ENCODE measurements at regions not wholly inside any gene's neighbourhood (a gene's known extent, or its start where the extent isn't known, plus 50 kb on each side); places are given as distances from the start of the nearest gene placed in this dataset.

DNA sequence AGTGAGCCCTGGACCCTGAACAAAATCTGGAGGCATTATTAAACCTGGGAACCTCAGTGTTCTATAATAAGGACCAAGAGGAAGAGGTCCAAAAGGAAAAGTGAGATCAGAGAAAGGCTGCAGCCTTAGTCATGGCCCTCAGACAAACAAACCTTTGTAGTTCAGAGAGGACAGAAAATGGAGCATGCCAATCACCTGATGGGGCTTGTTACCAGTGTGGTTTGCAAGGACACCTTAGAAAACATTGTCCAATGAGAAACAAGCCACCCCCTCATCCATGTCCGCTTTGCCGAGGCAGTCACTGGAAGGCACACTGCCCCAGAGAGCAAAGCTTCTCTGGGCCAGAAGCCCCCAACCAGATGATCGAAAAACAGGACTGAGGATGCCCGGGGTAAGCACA lies 254.8 kb downstream of the CDH10 start:
- Histone ChIP-seq H3K4me1 (no peaks in the 10 kb centered on the region), H3K9me3 (no peaks in the 10 kb centered on the region), H3K27ac (no peak overlapping the region), H3K4me2 (no peak overlapping the region), H3K4me3 (no peak overlapping the region)
- FAIRE-seq (no peak), DNase-seq (ENCODE audit: low read depth in 1 of 2, low spot score in 1 of 2) (no peak), ATAC-seq (no peak)
- WGBS (ENCODE audit: missing lambda C conversion rate): 27% methylated on average over 4 of the region's 4 CpGs
- POLR2A ChIA-PET: no interaction called here
- CTCF ChIA-PET: no interaction called here
- TF ChIP-seq, protein P1, sequence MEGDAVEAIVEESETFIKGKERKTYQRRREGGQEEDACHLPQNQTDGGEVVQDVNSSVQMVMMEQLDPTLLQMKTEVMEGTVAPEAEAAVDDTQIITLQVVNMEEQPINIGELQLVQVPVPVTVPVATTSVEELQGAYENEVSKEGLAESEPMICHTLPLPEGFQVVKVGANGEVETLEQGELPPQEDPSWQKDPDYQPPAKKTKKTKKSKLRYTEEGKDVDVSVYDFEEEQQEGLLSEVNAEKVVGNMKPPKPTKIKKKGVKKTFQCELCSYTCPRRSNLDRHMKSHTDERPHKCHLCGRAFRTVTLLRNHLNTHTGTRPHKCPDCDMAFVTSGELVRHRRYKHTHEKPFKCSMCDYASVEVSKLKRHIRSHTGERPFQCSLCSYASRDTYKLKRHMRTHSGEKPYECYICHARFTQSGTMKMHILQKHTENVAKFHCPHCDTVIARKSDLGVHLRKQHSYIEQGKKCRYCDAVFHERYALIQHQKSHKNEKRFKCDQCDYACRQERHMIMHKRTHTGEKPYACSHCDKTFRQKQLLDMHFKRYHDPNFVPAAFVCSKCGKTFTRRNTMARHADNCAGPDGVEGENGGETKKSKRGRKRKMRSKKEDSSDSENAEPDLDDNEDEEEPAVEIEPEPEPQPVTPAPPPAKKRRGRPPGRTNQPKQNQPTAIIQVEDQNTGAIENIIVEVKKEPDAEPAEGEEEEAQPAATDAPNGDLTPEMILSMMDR (IDR thresholded peaks at IDR 0.05): no peak

DNA sequence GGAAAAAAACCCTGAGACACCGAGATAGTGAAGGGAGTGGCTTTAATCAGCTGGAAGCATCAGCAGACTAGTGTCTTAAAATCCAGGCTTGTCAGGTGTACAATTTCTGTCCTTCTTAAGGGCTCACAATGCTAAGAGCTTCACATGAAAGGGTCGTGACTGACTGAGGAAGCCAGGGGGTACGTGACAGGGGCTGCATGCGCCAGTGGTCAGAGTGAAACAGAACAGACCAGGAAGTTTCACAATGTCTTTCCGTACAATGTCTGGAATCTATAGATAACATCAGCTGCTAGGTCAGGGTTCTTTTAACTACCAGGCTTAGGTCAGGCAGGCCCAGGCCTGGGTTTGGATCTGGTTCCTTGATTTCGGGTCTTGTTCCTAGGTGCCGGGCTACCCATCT lies 253.0 kb downstream of the CDH10 start:
- ATAC-seq (no peak), FAIRE-seq (no peak), DNase-seq (ENCODE audit: low read depth in 1 of 2, low spot score in 1 of 2) (no peak)
- TF ChIP-seq BHLHE40 (IDR thresholded peaks at IDR 0.05; ENCODE audit: low read depth, low read length) (no peak), SMC3 (IDR thresholded peaks at IDR 0.05) (no peak), POLR2AphosphoS2 (conservative IDR thresholded peaks at IDR 0.05; ENCODE audit: low read length) (no peak), CHD4 (IDR thresholded peaks at IDR 0.05; ENCODE audit: borderline replicate concordance) (no peak), NFE2L2 (conservative IDR thresholded peaks at IDR 0.05; ENCODE audit: low read length) (no peak), HOXB13 (CRISPR knock-in tag; IDR thresholded peaks at IDR 0.05; ENCODE audit: low read depth) (no peak), ZFP36 (IDR thresholded peaks at IDR 0.05; ENCODE audit: borderline replicate concordance, partially characterized antibody) (no peak), HOXB5 (CRISPR knock-in tag; IDR thresholded peaks at IDR 0.05) (no peak), CEBPB (IDR thresholded peaks at IDR 0.05) (no peak)
- TF ChIP-seq, protein P2, sequence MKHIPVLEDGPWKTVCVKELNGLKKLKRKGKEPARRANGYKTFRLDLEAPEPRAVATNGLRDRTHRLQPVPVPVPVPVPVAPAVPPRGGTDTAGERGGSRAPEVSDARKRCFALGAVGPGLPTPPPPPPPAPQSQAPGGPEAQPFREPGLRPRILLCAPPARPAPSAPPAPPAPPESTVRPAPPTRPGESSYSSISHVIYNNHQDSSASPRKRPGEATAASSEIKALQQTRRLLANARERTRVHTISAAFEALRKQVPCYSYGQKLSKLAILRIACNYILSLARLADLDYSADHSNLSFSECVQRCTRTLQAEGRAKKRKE (CRISPR knock-in tag; IDR thresholded peaks at IDR 0.05; ENCODE audit: low read depth): no peak
- Histone ChIP-seq H3K9me3 (no peaks in the 10 kb centered on the region), H3K27ac (no peak overlapping the region), H3K4me3 (no peak overlapping the region), H3K4me1 (no peaks in the 10 kb centered on the region), H3K4me2 (no peak overlapping the region)
- 49% methylated on average over 7 of the region's 7 CpGs for WGBS (ENCODE audit: missing lambda C conversion rate)
- CTCF ChIA-PET: no interaction called here
- POLR2A ChIA-PET: no interaction called here

DNA sequence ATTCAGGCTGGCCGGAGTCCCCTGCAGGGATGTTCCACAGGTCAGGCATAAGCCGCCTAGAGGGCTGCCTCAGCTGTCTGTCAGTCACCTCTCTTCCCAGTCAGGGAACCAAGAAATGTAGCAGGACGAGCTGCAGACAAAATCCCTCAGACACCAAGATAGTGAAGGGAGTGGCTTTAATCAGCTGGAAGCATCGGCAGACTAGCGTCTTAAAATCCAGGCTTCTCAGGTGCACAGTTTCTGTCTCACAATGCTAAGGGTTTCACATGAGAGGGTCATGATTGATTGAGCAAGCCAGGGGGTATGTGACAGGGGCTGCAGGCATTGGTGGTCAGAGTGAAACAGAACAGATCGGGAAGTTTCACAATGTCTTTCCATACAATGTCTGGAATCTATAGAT lies 247.2 kb downstream of the CDH10 start:
- ATAC-seq: no peak

More for the DNA sequence above, 247.2 kb downstream of the CDH10 start:
- no peak for DNase-seq (ENCODE audit: low read depth in 1 of 2, low spot score in 1 of 2)
- no peak overlapping the region for H3K27ac ChIP-seq
- TF ChIP-seq CEBPB (IDR thresholded peaks at IDR 0.05) (no peak), CBX8 (IDR thresholded peaks at IDR 0.05) (no peak), HOXA7 (CRISPR knock-in tag; IDR thresholded peaks at IDR 0.05) (no peak), EHF (CRISPR knock-in tag; IDR thresholded peaks at IDR 0.05) (no peak), KDM1A (IDR thresholded peaks at IDR 0.05; ENCODE audit: low read depth) (no peak)
- TF ChIP-seq, protein P3, sequence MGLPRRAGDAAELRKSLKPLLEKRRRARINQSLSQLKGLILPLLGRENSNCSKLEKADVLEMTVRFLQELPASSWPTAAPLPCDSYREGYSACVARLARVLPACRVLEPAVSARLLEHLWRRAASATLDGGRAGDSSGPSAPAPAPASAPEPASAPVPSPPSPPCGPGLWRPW (IDR thresholded peaks at IDR 0.05): no peak
- TF ChIP-seq, protein P4, sequence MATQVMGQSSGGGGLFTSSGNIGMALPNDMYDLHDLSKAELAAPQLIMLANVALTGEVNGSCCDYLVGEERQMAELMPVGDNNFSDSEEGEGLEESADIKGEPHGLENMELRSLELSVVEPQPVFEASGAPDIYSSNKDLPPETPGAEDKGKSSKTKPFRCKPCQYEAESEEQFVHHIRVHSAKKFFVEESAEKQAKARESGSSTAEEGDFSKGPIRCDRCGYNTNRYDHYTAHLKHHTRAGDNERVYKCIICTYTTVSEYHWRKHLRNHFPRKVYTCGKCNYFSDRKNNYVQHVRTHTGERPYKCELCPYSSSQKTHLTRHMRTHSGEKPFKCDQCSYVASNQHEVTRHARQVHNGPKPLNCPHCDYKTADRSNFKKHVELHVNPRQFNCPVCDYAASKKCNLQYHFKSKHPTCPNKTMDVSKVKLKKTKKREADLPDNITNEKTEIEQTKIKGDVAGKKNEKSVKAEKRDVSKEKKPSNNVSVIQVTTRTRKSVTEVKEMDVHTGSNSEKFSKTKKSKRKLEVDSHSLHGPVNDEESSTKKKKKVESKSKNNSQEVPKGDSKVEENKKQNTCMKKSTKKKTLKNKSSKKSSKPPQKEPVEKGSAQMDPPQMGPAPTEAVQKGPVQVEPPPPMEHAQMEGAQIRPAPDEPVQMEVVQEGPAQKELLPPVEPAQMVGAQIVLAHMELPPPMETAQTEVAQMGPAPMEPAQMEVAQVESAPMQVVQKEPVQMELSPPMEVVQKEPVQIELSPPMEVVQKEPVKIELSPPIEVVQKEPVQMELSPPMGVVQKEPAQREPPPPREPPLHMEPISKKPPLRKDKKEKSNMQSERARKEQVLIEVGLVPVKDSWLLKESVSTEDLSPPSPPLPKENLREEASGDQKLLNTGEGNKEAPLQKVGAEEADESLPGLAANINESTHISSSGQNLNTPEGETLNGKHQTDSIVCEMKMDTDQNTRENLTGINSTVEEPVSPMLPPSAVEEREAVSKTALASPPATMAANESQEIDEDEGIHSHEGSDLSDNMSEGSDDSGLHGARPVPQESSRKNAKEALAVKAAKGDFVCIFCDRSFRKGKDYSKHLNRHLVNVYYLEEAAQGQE (IDR thresholded peaks at IDR 0.05): no peak
- H3K4me1 ChIP-seq: peaks cover 5% of the 10 kb centered on the region; the same call in 1 of the 3 replicates
- ChIA-PET CTCF (no interaction called here), POLR2A (no interaction called here)
- WGBS (ENCODE audit: missing lambda C conversion rate): 45% methylated on average over 5 of the region's 6 CpGs
- no peak overlapping the region for H3K4me3 ChIP-seq
- FAIRE-seq: no peak
- H3K4me2 ChIP-seq: no peak overlapping the region
- peaks cover 4% of the 10 kb centered on the region; the same call in 1 of the 3 replicates for H3K9me3 ChIP-seq
